Loucy (cell line): ENCODE measurements at regions not wholly inside any gene's neighbourhood (a gene's known extent, or its start where the extent isn't known, plus 50 kb on each side); places are given as distances from the start of the nearest gene placed in this dataset.

Source experiments
- CTCF ChIP-seq: fragments of 200-600 bp; sonication (generic); conservative IDR thresholded peaks from 2 replicates; pipeline ENCODE4 v1.5.1; 2014; ENCODE audit warnings: mild to moderate bottlenecking, antibody characterized with exemption, low read length
- EZH2phosphoT487 ChIP-seq: fragments of 200-600 bp; IDR thresholded peaks from 2 replicates; pipeline ENCODE4 v1.6.1; 2018; ENCODE audit warnings: antibody characterized with exemption, mild to moderate bottlenecking, moderate library complexity, borderline replicate concordance

GRCh38 chr2:19749507-19749836, 152.3 kb downstream of the TTC32 start:
- TF ChIP-seq CTCF (no peak), EZH2phosphoT487 (no peak)
